DOHH2 (cell line): ENCODE measurements at regions not wholly inside any gene's neighbourhood (a gene's known extent, or its start where the extent isn't known, plus 50 kb on each side); places are given as distances from the start of the nearest gene placed in this dataset.

Experiments
- EZH2phosphoT487 ChIP-seq: fragments of 200-600 bp; sonication (generic); IDR thresholded peaks from 2 replicates; pipeline ENCODE4 v1.6.1; 2017; ENCODE audit warnings: borderline replicate concordance, mild to moderate bottlenecking, antibody characterized with exemption, low read length, moderate library complexity, mixed read lengths
- TF ChIP-seq, protein P1 (sequence below): fragments of 200-600 bp; sonication (generic); IDR thresholded peaks from one replicate; pipeline ENCODE4 v1.5.1; 2014; ENCODE audit warnings: antibody characterized with exemption, mild to moderate bottlenecking, low read depth, low read length; ENCODE audit not compliant: poor library complexity, severe bottlenecking

DNA sequence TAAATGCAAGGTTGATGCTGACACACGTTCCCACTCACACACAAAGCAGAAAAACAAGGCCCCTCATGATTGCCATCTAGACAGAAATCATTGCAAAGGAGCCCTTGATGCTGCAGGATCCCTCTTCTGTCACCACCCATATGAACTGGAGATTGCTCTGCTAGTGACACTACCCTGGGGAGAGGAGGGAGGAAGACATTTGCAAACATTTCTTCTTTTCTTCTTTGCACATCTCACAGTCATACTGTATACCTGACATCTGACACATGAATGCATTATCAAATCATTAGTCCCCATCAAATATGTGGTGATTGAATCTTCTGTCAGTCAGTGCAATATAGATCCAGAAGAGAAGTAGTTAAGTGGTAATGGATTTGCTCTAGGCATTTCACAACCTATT, 208.5 kb upstream of the E2F7 start:
- TF ChIP-seq, protein P1, sequence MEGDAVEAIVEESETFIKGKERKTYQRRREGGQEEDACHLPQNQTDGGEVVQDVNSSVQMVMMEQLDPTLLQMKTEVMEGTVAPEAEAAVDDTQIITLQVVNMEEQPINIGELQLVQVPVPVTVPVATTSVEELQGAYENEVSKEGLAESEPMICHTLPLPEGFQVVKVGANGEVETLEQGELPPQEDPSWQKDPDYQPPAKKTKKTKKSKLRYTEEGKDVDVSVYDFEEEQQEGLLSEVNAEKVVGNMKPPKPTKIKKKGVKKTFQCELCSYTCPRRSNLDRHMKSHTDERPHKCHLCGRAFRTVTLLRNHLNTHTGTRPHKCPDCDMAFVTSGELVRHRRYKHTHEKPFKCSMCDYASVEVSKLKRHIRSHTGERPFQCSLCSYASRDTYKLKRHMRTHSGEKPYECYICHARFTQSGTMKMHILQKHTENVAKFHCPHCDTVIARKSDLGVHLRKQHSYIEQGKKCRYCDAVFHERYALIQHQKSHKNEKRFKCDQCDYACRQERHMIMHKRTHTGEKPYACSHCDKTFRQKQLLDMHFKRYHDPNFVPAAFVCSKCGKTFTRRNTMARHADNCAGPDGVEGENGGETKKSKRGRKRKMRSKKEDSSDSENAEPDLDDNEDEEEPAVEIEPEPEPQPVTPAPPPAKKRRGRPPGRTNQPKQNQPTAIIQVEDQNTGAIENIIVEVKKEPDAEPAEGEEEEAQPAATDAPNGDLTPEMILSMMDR = no peak
- no peak for TF ChIP-seq EZH2phosphoT487
